NOMO-1 treated with dmso at 0.1 percent for 144 hours (cell line): ENCODE measurements at regions not wholly inside any gene's neighbourhood (a gene's known extent, or its start where the extent isn't known, plus 50 kb on each side); places are given as distances from the start of the nearest gene placed in this dataset.
"Not testable (repeated sequence)": the region's sequence is repeated elsewhere in the genome, so short reads cannot be mapped to it uniquely, and the experiment has no call there.

Experiments
- DNase-seq: peaks from one replicate; lab custom pipeline; 2025; ENCODE audit not compliant: unreplicated experiment; lab: John Stamatoyannopoulos, UW

GRCh38 chr13:50129706-50130122 is 114.5 kb downstream of the KCNRG start:
- DNase-seq = no peak

- DNase-seq = no peak
Observed at GRCh38 chr13:50130123-50130946, 115.1 kb downstream of the KCNRG start.

GRCh38 chr13:50131920-50132903 is 117.0 kb downstream of the KCNRG start:
- no peak for DNase-seq

DNA sequence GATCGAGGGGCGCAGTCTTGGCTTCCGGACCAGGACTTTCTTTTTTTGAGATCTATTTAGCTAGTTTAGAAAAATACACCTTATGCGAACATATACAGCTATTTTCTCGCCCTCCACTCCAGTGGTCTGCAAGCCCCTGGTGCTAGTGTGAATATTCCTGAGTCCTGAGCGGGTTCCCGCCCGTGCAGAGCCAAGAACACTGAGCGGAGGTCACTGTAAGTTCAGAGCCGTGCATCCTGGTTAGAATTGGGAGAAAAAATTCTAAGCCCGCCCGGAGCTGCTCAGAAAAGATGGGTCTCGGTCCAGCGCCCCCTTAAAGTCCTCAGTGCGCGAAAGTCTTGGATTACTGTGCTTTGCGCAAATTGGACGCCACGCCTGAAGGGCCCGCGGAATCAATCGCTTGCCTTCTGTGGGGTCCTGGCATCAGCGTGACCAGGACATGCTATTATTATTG is 117.7 kb downstream of the KCNRG start:
- DNase-seq = no peak

GRCh38 chr13:50133358-50133953 is 118.2 kb downstream of the KCNRG start:
- DNase-seq = no peak

GRCh38 chr13:50136226-50136625 is 121.0 kb downstream of the KCNRG start:
- no peak for DNase-seq

DNA sequence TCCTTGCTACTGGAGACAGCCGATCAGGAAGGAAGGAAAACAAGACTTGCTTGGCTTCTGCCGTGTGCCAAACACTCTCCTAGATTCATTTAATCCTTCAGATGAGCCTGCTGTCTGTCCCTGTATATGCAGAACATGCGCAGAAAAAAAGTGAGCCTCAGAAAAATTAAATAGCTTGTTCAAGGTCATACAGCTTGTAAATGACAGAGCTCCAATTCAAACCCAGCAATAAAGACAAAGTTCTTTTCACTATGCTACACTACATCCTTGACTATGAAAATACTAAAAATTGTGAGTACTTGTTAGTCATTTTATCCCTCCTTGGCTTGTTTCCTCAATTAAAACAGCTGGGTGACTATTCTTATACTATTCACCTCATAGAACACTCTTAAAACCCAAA is 121.4 kb downstream of the KCNRG start:
- no peak for DNase-seq

GRCh38 chr13:50139435-50139934 is 124.2 kb downstream of the KCNRG start:
- DNase-seq = not testable (repeated sequence)

DNA sequence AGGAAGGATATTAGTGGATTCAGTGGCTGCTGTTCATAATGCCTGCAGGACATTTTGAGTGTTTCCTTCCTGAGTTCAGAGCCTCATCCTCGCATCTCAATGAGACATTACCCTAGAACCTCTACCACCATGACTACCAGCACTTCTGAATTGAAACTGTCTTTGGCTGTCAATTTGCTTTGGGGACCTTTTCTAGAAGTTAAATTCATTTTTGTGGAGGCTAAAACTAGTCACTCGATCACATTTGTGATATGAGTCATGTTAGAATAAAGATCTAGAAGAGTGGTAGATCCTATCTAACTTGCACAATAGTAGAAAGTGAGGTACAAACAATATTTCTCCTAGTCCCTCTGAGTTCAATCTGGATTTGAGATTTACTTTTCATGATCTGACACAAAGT is 124.9 kb downstream of the KCNRG start:
- DNase-seq = no peak

DNA sequence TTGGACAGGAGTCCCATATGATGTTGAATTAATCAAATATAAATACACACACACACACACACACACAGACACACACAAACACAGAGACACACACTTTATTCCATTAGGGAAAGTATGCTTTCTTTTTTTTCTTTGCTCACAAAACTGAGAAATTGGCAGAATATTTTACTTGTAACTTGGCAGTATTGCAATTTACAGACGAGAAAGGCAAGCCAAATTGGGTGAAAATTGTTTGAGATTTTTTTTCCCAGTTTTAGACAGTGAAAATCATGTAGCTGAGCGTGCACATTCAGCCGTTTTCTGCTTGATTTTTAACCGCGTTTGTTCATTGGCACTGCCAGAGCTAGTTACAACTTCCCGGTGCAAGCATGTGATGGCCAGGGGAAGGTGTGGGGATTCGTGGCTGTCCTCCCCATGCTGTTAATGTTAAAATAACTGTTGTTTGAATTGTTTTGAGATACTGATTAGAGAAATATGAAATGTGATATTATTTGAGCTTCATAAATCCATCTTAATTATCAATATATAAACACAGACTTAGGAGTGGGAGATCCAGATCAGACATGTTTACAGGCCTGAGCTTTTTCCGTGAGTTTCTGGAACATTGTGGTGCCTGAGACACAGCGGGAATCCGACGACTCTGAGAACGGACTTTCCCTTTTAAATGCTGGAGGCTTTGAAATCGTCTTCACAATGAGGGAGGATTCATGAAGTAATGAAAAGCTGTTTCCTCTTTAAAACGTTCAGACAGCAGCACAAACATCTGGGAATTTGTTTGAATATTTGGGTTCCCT is 125.5 kb downstream of the KCNRG start:
- DNase-seq = no peak

DNA sequence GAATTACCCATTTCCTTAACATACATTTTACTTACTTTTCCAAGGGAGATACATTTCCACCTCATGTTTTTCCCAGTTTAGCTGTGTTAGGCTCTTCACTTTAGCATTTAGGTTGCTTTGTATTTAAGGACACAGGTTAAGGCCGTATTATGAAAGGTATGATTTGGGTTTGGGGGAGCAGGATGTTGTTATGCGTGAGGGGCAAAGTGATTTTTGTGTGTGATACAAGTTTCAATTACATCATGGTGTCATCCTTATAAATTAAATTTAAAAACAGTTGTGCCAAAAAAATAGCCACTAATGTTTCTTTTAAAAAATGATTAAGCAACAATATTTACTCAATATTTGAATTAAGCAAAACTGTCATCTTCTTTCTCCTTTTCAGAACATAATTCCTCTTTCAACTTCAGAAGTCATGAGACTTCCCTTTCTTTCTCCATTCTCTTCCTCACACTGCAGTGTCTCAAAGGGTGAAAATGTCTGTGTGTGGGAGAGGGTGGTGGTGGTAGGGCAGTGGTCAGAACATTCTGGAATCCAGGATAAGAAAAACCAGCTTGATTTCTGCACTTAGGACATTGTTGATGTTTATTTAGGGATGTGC is 126.2 kb downstream of the KCNRG start:
- no peak for DNase-seq

DNA sequence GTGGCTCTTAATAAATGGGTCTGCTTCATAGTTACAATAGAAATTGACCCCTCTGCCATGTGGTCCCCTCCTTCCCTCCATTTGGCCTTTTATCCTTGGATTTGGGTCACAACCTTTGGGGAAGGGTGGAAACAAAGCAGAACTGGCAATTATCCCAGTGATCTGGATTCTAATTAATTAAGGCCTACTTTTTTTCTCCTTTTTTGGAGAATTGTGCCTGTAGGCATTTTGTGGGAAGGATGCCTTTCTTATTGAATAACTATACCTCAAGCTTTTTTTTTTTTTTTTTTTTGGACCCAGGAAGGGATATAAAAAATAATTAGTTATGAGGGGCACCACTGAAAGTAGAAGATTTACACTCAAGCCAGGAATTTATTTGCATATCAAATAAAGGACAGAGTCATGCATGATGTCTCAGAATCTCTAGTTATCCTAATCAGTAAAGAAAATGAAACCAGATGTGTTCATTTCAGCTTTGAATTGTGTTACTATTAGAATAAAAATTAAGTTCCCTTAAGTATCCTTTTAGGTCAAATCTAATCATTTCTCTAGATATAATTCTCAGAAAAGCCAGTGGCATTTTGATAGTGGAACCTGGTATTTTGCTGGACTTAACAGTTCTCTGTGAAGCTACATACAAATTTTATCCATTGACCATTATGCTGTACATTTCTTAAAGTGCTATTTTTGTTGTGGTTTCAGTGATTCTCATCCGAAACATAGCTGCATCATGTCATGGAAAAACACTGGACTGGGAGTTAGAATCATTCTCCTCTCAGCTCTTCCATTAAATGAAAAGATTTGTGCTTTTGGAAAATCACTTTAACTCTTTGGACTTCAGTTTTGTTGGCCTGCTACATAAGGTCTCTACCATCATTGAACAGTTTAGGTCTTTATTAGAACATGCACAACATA is 129.3 kb downstream of the KCNRG start:
- DNase-seq = no peak

DNA sequence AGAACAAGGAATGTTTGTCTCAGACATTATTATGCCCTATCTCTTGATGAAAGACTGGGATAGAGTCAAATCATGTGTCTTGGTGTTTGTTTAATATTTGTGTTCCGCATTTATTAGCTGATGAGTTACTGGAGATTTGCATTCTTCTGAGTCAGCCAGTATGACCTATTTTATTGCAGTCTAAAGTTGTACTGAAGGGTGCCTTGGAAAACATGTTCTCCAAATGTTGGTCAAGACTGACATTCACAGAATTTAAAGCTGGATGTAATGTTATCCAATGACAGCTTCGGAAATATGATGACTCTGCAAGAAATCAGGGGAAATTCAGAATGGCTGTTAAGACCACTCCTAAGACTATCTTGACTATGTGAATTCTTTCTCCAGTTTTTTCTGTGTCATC is 134.0 kb downstream of the KCNRG start:
- DNase-seq = no peak

GRCh38 chr13:50149932-50150331 is 134.7 kb downstream of the KCNRG start:
- no peak for DNase-seq

- DNase-seq = no peak
Observed at GRCh38 chr13:50152224-50152623, 137.0 kb downstream of the KCNRG start.

DNA sequence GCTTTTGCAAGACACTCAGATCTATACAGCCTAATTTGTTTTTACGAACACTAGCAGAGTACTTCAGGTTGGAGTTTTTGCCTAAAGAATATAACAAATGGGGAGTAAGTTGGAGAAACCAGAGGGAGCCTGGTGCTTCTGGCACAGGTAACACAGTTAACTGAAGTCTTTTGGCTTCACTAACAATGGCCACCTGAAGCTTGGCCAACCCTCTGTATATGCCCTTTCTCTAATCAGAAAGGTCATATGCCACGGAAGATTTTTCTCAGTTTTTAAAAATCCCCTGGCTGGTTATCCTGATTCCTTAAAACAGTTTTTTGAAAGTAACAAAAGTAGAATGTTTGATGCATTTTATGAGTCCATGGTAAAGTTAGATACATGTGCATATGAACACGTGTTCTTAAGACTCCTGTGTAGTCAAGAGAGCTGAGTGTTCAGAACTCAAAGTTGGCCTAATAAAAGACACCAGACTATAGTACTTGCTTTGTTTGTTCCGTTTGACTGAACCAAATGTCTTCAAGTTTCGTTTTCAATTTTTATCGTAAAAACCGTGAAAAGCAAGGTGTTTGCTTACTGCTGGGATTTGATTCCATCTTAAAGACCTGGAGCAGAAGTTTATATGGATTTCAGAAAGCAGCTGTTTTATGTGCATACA is 137.5 kb downstream of the KCNRG start:
- DNase-seq = no peak

- DNase-seq = no peak
Observed at GRCh38 chr13:50153401-50153800, 138.2 kb downstream of the KCNRG start.

DNA sequence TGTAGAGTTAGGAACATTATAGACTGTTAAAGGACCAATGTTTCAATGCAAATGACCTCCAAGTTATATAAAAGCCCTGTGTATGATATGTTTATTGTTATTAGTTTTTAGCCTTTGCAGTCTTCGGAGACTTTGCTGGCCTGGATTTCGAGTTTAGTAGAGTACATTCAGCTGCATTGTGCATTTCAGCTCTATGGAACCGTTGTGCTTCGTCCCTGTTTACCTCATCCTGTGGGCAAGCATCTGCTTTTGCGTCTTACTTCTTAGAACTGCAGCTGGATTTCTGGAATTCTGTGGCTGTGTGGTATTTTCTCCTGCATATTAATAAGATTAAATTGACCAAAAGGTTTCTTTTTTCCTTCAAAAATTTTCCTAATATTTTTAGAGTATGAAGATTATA is 138.6 kb downstream of the KCNRG start:
- DNase-seq = no peak
